K562 (cell line): ENCODE measurements at regions not wholly inside any gene's neighbourhood (a gene's known extent, or its start where the extent isn't known, plus 50 kb on each side); places are given as distances from the start of the nearest gene placed in this dataset.

ENCODE experiments used
- ATAC-seq: fragments of 200-7000 bp; cut with Tn5 transposase; 3 replicates; pipeline ENCODE4 v1.9.1; 2020; ENCODE audit warnings: moderate library complexity
- BruUV-seq: library from RNA; stranded (reverse); fragments of 400-500 nt; replicated peaks from 2 replicates; lab custom pipeline; 2021; lab: Mats Ljungman, UMichigan
- CTCF ChIA-PET: fragments of 300-600 bp; formaldehyde crosslinking; extraction: SDS; loops from one replicate; lab custom pipeline; 2021; ENCODE audit warnings: low intra/inter-chr PET ratio; lab: Yijun Ruan, JAX
- POLR2A ChIA-PET: fragments of 300-600, 350-650 bp; sonication (Branson Sonifier 250); formaldehyde crosslinking; extraction: SDS; loops from one replicate; lab custom pipeline; 2021; ENCODE audit warnings: antibody characterized with exemption, inconsistent platforms; lab: Yijun Ruan, JAX
- DNase-seq, 4 experiments: peaks; one replicate each; pipeline versions ENCODE4 v3.0.0 to v3.0.0-alpha.2; 2011 to 2018; ENCODE audit warnings: low spot score in 3 of 4, mixed read lengths in 3 of 4; ENCODE audit errors: extremely low read depth in 1 of 4
- FAIRE-seq: peaks from 2 replicates; lab custom pipeline; 2011; peaks lifted over from hg19 to GRCh38; lab: Jason Lieb, UNC
- H2AFZ ChIP-seq: 2 replicates; pipeline ENCODE4 v1.6.0; 2011; ENCODE audit warnings: low read depth, low read length, control low read depth, inconsistent platforms
- H3K27ac ChIP-seq: fragments of 200-600 bp; 3 replicates; pipeline ENCODE4 v1.8.0; 2011; ENCODE audit warnings: low read depth, mild to moderate bottlenecking, control low read depth, inconsistent platforms, low read length, moderate library complexity, mixed read lengths; ENCODE audit errors: extremely low read depth
- H3K27me3 ChIP-seq, 2 experiments: fragments of 300-600 bp in 1 of 2; 2 replicates in 1 of 2; 3 replicates in 1 of 2; pipeline versions ENCODE4 v1.6.0 to v1.8.0; 2011; ENCODE audit warnings: inconsistent platforms in 2 of 2, low read length in 2 of 2, mild to moderate bottlenecking in 1 of 2, mixed read lengths in 1 of 2, moderate library complexity in 1 of 2; ENCODE audit not compliant: control insufficient read depth in 2 of 2, insufficient read depth in 2 of 2
- H3K36me3 ChIP-seq: fragments of 300-600 bp; 3 replicates; pipeline ENCODE4 v1.8.0; 2011; ENCODE audit warnings: mild to moderate bottlenecking, low read length, inconsistent platforms; ENCODE audit not compliant: control insufficient read depth, insufficient read depth
- H3K4me1 ChIP-seq, 2 experiments: fragments of 200-600 bp in 1 of 2; replicated peaks in 1 of 2; 2 replicates in 1 of 2; 3 replicates in 1 of 2; pipeline versions ENCODE4 v1.5.1 to v1.8.0; 2011; ENCODE audit warnings: inconsistent platforms in 2 of 2, low read length in 2 of 2, mild to moderate bottlenecking in 1 of 2, mixed read lengths in 1 of 2, moderate library complexity in 1 of 2; ENCODE audit not compliant: control insufficient read depth in 2 of 2, insufficient read depth in 2 of 2
- H3K4me2 ChIP-seq: 2 replicates; pipeline ENCODE4 v1.6.1; 2011; ENCODE audit warnings: low read length, control low read depth, inconsistent platforms, mixed read lengths; ENCODE audit not compliant: insufficient read depth
- H3K4me3 ChIP-seq: fragments of 200-600 bp; sonication (generic), shearing (Covaris generic); 2 replicates; pipeline ENCODE4 v1.5.1; 2016; ENCODE audit warnings: control low read depth, inconsistent platforms
- H3K79me2 ChIP-seq: fragments of 200-600 bp; 3 replicates; pipeline ENCODE4 v1.8.0; 2011; ENCODE audit warnings: low read length, inconsistent platforms; ENCODE audit not compliant: control insufficient read depth, insufficient read depth
- H3K9ac ChIP-seq, 2 experiments: 2 replicates each; pipeline versions ENCODE4 v1.6.0 to v1.6.1; 2011; ENCODE audit warnings: low read depth in 2 of 2, low read length in 2 of 2, control low read depth in 1 of 2, inconsistent platforms in 1 of 2, mild to moderate bottlenecking in 1 of 2, mixed read lengths in 1 of 2; ENCODE audit not compliant: insufficient read depth in 1 of 2
- H3K9me1 ChIP-seq: one replicate; pipeline ENCODE4 v1.6.0; 2011; ENCODE audit warnings: inconsistent platforms, mild to moderate bottlenecking, low read length, moderate library complexity; ENCODE audit not compliant: control insufficient read depth, insufficient read depth
- H3K9me3 ChIP-seq: replicated peaks from 2 replicates; pipeline ENCODE4 v1.5.1; 2011; ENCODE audit warnings: low read depth, low read length, inconsistent platforms; ENCODE audit not compliant: control insufficient read depth, insufficient read depth
- H4K20me1 ChIP-seq: replicated peaks from 2 replicates; pipeline ENCODE4 v1.6.1; 2011; ENCODE audit warnings: low read length, inconsistent platforms, mixed read lengths; ENCODE audit not compliant: control insufficient read depth, insufficient read depth
- ETV5 ChIP-seq: sonication (generic); formaldehyde crosslinking; IDR thresholded peaks from 2 replicates; pipeline ENCODE4 v1.4.0; 2020; ENCODE audit warnings: low read depth, mild to moderate bottlenecking, missing genetic modification reagents
- FOXA3 ChIP-seq, 2 experiments: fragments of 450-650 bp in 1 of 2; sonication (generic) in 1 of 2; formaldehyde crosslinking; IDR thresholded peaks in 1 of 2; conservative IDR thresholded peaks in 1 of 2; 2 replicates each; pipeline versions ENCODE4 v1.4.0 to v1.8.0; 2020 to 2022; ENCODE audit warnings: mild to moderate bottlenecking in 2 of 2, missing genetic modification reagents in 1 of 2
- GTF2E2 ChIP-seq: fragments of 200-800 bp; sonication (Bioruptor generic); IDR thresholded peaks from 2 replicates; pipeline ENCODE4 v1.6.1; 2016; ENCODE audit warnings: missing genetic modification characterization, missing compliant biosample characterization
- HDAC3 ChIP-seq: fragments of 450-650 bp; IDR thresholded peaks from 2 replicates; pipeline ENCODE4 v1.6.1; 2018; ENCODE audit warnings: borderline replicate concordance, mild to moderate bottlenecking, moderate library complexity; ENCODE audit not compliant: partially characterized antibody
- MAZ ChIP-seq, 2 experiments: fragments of 450-650 bp in 1 of 2; sonication (generic) in 1 of 2; formaldehyde crosslinking; IDR thresholded peaks in 1 of 2; conservative IDR thresholded peaks in 1 of 2; 2 replicates each; pipeline versions ENCODE4 v1.4.0 to v1.5.0; 2020; ENCODE audit warnings: mild to moderate bottlenecking in 1 of 2, missing genetic modification reagents in 1 of 2
- NUFIP1 ChIP-seq: fragments of 450-650 bp; IDR thresholded peaks from 2 replicates; pipeline ENCODE4 v1.6.1; 2018; ENCODE audit not compliant: partially characterized antibody
- PHTF2 ChIP-seq: fragments of 250-450 bp; sonication (Bioruptor Pico); IDR thresholded peaks from 2 replicates; pipeline ENCODE4 v1.5.0; 2021; ENCODE audit warnings: mild to moderate bottlenecking
- PYGO2 ChIP-seq: fragments of 450-650 bp; IDR thresholded peaks from 2 replicates; pipeline ENCODE4 v1.6.1; 2016; ENCODE audit warnings: mild to moderate bottlenecking, missing genetic modification characterization, moderate library complexity, missing compliant biosample characterization
- SMARCB1 ChIP-seq: IDR thresholded peaks from 2 replicates; pipeline ENCODE4 v1.6.1; 2011; ENCODE audit warnings: improper control_type of control experiment, low read depth; ENCODE audit not compliant: insufficient read length
- SREBF1 ChIP-seq: fragments of 150-350 bp; IDR thresholded peaks from 2 replicates; pipeline ENCODE4 v1.6.1; 2014; ENCODE audit warnings: antibody characterized with exemption, low read depth, low read length, borderline replicate concordance
- ZFX ChIP-seq: sonication (generic); formaldehyde crosslinking; IDR thresholded peaks from 2 replicates; pipeline ENCODE4 v1.8.0; 2022; ENCODE audit warnings: mild to moderate bottlenecking, missing genetic modification reagents, moderate library complexity
- ZNF436 ChIP-seq: fragments of 250-450, 450-650 bp; sonication (Bioruptor Pico); formaldehyde crosslinking; IDR thresholded peaks from 2 replicates; pipeline ENCODE4 v1.7.0; 2020; ENCODE audit warnings: mild to moderate bottlenecking
- ZNF699 ChIP-seq: fragments of 250-450 bp; sonication (Bioruptor Pico); IDR thresholded peaks from 2 replicates; pipeline ENCODE4 v1.8.0; 2021; ENCODE audit warnings: mild to moderate bottlenecking, moderate library complexity; ENCODE audit not compliant: insufficient replicate concordance
- WGBS: fragments of 100-300 bp; shearing (Covaris generic); methylation state at CpG from one replicate; pipeline ENCODE4 v1.1.6; 2016; ENCODE audit warnings: low coverage, mixed read lengths; ENCODE audit not compliant: insufficient coverage; ENCODE audit errors: missing lambda C conversion rate; 5-methylcytosine and 5-hydroxymethylcytosine counted together
- in situ Hi-C: fragments of 300-500 bp; cut with MboI; formaldehyde crosslinking; loops from 4 replicates; pipeline ENCODE4 v1.15.0; 2018; ENCODE audit warnings: inconsistent platforms, mixed read lengths
- intact Hi-C: fragments of 100-400 bp; cut with micrococcal nuclease; formaldehyde crosslinking; loops from 2 replicates; pipeline ENCODE4 v1.14.2; 2022
- TF ChIP-seq, protein P1 (sequence below): fragments of 450-650 bp; IDR thresholded peaks from 2 replicates; pipeline ENCODE4 v1.6.1; 2018; ENCODE audit warnings: mild to moderate bottlenecking, low read depth; ENCODE audit not compliant: partially characterized antibody

GRCh38 chr15:57887825-57888224 is 177.7 kb downstream of the ALDH1A2 start:
- no peaks in the 10 kb centered on the region for H3K36me3 ChIP-seq
- FAIRE-seq (no peak), ATAC-seq (no peak), DNase-seq (no peak)
- TF ChIP-seq ETV5 (no peak), FOXA3 (CRISPR knock-in tag; conservative IDR thresholded peaks at IDR 0.05 in 1 of 2, IDR thresholded peaks at IDR 0.05 in 1 of 2) (no peak), ZNF436 (no peak), GTF2E2 (tag) (no peak), SREBF1 (no peak), PHTF2 (CRISPR knock-in tag) (no peak), ZFX (CRISPR knock-in tag) (no peak), HDAC3 (no peak), SMARCB1 (no peak), NUFIP1 (no peak), MAZ (CRISPR knock-in tag; conservative IDR thresholded peaks at IDR 0.05 in 1 of 2, IDR thresholded peaks at IDR 0.05 in 1 of 2) (no peak), ZNF699 (no peak), PYGO2 (tag) (no peak)
- TF ChIP-seq, protein P1, sequence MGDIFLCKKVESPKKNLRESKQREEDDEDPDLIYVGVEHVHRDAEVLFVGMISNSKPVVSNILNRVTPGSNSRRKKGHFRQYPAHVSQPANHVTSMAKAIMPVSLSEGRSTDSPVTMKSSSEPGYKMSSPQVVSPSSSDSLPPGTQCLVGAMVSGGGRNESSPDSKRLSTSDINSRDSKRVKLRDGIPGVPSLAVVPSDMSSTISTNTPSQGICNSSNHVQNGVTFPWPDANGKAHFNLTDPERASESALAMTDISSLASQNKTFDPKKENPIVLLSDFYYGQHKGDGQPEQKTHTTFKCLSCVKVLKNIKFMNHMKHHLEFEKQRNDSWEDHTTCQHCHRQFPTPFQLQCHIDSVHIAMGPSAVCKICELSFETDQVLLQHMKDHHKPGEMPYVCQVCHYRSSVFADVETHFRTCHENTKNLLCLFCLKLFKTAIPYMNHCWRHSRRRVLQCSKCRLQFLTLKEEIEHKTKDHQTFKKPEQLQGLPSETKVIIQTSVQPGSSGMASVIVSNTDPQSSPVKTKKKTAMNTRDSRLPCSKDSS = no peak
- H3K4me2 ChIP-seq = no peak overlapping the region
- ChIA-PET POLR2A (no interaction called here), CTCF (no interaction called here)
- in situ Hi-C loops = no loop called here
- BruUV-seq = no TSS peak
- intact Hi-C loops = no loop called here
- H3K27ac ChIP-seq = no peak overlapping the region
- H3K9ac ChIP-seq = no peak overlapping the region
- H3K9me1 ChIP-seq = no peaks in the 10 kb centered on the region
- H3K4me1 ChIP-seq = no peaks in the 10 kb centered on the region
- H3K9me3 ChIP-seq = no peaks in the 10 kb centered on the region
- no peaks in the 10 kb centered on the region for H3K79me2 ChIP-seq
- no peak overlapping the region for H3K4me3 ChIP-seq
- whole genome bisulfite sequencing = 0% methylated on average over 2 of the region's 2 CpGs
- H2AFZ ChIP-seq = no peak overlapping the region
- H4K20me1 ChIP-seq = no peaks in the 10 kb centered on the region
- H3K27me3 ChIP-seq = peaks cover 21 to 34% of the 10 kb centered on the region in 2 experiments
